C4-2B (cell line): ENCODE measurements at regions not wholly inside any gene's neighbourhood (a gene's known extent, or its start where the extent isn't known, plus 50 kb on each side); places are given as distances from the start of the nearest gene placed in this dataset.

Experiments used
- H3K27ac ChIP-seq: fragments of 450-650 bp; 2 replicates; pipeline ENCODE4 v1.5.1; 2017
- ZFX ChIP-seq: fragments of 450-650 bp; IDR thresholded peaks from 2 replicates; pipeline ENCODE4 v1.6.1; 2017
- TF ChIP-seq, protein P1 (sequence below): fragments of 450-650 bp; conservative IDR thresholded peaks from 2 replicates; pipeline ENCODE4 v1.5.1; 2017; ENCODE audit warnings: mild to moderate bottlenecking

DNA sequence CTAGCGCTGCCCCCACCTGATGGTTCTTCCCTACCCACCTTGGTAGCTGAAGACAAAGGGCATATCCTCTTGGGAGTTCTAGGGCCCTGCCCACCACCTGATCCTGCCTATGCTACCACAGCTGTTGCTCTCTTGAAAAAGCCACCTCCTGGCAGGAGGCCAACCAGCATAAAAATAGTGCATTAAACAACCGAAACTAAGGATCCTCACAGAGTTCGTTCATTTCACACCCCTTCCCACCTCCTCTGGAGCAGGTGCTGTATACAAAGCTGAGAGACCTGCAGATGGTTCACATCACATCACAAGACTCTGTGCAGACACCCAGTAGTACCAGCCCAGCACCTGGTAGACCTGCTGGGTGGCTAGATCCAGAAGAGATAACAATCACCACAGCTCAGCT is 1348.0 kb upstream of the TMEFF2 start:
- H3K27ac ChIP-seq: no peak overlapping the region
- no peak for TF ChIP-seq ZFX
- TF ChIP-seq, protein P1, sequence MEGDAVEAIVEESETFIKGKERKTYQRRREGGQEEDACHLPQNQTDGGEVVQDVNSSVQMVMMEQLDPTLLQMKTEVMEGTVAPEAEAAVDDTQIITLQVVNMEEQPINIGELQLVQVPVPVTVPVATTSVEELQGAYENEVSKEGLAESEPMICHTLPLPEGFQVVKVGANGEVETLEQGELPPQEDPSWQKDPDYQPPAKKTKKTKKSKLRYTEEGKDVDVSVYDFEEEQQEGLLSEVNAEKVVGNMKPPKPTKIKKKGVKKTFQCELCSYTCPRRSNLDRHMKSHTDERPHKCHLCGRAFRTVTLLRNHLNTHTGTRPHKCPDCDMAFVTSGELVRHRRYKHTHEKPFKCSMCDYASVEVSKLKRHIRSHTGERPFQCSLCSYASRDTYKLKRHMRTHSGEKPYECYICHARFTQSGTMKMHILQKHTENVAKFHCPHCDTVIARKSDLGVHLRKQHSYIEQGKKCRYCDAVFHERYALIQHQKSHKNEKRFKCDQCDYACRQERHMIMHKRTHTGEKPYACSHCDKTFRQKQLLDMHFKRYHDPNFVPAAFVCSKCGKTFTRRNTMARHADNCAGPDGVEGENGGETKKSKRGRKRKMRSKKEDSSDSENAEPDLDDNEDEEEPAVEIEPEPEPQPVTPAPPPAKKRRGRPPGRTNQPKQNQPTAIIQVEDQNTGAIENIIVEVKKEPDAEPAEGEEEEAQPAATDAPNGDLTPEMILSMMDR: no peak

DNA sequence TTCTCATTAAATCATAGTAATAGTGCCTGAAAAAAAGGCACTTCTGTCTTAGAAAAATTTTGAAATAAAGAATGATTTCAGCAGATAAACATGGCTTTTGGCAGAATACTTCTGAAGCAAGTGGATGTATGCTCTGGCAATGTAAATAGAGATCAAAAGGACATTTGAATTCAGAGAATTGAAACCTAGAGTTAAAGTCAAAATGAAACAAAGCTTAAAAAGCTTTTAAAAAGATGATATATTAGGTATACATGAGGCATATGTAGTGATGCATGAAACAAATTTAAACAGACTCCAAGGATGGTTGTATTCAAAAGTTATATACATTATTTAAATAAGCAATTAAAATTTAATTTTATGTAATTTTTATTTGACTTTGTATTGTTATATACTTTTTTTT is 1344.5 kb upstream of the TMEFF2 start:
- no peak overlapping the region for H3K27ac ChIP-seq
- TF ChIP-seq, protein P1: no peak
- no peak for TF ChIP-seq ZFX

DNA sequence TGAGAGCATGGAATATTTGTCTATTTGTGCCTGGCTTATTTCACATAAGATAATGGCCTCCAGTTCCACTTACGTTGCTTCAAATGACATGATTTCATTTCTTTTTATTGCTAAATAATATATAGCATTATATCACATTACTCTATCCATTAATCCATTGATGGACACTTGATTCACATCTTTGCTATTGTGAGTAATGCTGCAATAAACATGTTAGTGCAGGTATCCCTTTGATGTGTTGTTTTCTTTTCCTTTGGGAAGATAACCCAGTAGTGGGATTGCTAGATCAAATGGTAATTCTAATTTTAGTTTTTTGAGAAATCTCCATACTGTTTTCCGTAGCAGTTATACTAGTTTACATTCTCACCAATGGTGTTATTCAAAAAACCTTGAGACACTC is 1343.3 kb upstream of the TMEFF2 start:
- H3K27ac ChIP-seq: no peak overlapping the region
- TF ChIP-seq, protein P1: no peak
- TF ChIP-seq ZFX: no peak

GRCh38 chr2:193537531-193537930 is 1342.8 kb upstream of the TMEFF2 start:
- no peak for TF ChIP-seq ZFX
- TF ChIP-seq, protein P1: no peak
- no peak overlapping the region for H3K27ac ChIP-seq

DNA sequence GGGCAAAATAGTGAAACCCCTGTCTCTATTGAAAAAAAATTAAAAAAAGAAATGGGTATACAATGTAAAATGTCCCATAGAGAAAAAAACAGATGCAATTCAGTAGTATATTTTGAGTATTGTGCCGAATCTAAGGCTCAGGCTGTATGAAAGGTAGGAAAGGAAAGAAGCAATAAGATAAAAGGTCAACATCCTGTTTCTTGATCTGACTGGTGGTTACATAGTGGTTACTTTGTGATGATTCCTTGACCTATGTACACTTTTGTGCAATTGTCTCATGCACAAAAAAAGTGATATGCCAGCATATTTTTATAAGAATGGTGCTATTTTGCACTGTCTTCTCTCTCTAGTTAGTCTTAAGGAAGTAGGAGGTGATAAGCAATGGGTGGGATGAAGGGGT is 1333.7 kb upstream of the TMEFF2 start:
- TF ChIP-seq, protein P1: no peak
- TF ChIP-seq ZFX: no peak
- no peak overlapping the region for H3K27ac ChIP-seq

DNA sequence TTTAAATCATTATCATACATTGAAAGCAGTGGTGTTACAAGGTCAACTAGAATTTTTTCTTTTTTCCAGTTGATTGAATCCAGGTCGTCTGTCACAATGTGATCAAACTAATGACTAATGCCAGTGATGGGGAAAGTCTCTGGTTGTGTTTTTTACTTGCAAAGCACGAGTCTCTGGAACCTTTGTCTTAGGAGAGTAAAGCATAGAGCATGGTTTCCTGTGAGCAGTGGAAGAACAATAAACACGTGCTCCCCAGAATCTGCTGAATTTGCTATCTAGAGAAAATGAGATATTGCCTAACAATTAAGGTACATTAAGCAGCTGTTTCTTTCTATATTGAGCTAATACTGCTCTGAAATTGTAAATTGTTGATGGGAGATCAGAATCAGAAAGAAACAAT is 1332.4 kb upstream of the TMEFF2 start:
- TF ChIP-seq, protein P1: no peak
- no peak for TF ChIP-seq ZFX
- no peak overlapping the region for H3K27ac ChIP-seq

GRCh38 chr2:193523662-193524061 is 1328.9 kb upstream of the TMEFF2 start:
- TF ChIP-seq ZFX: no peak
- TF ChIP-seq, protein P1: no peak
- no peak overlapping the region for H3K27ac ChIP-seq
